DOHH2 (cell line): ENCODE measurements at regions not wholly inside any gene's neighbourhood (a gene's known extent, or its start where the extent isn't known, plus 50 kb on each side); places are given as distances from the start of the nearest gene placed in this dataset.

Experiments
- H3F3A ChIP-seq: fragments of 200-600 bp; sonication (generic), shearing (Covaris generic); 2 replicates; pipeline ENCODE4 v1.6.0; 2016; ENCODE audit warnings: antibody characterized with exemption, mild to moderate bottlenecking; ENCODE audit not compliant: control insufficient read depth, insufficient read depth
- H3K27ac ChIP-seq: fragments of 200-600 bp; sonication (generic); 2 replicates; pipeline ENCODE4 v1.5.1; 2014; ENCODE audit warnings: low read depth, mild to moderate bottlenecking, low read length, moderate library complexity
- H3K27me3 ChIP-seq: fragments of 200-600 bp; sonication (generic); 2 replicates; pipeline ENCODE4 v1.6.1; 2014; ENCODE audit warnings: mild to moderate bottlenecking, low read length, mixed read lengths; ENCODE audit not compliant: control insufficient read depth
- H3K36me3 ChIP-seq: fragments of 200-600 bp; sonication (generic); 2 replicates; pipeline ENCODE4 v1.6.1; 2014; ENCODE audit warnings: mild to moderate bottlenecking, low read length, moderate library complexity, mixed read lengths; ENCODE audit not compliant: control insufficient read depth
- H3K4me1 ChIP-seq: fragments of 200-600 bp; sonication (generic); 2 replicates; pipeline ENCODE4 v1.6.1; 2014; ENCODE audit warnings: mild to moderate bottlenecking, low read length, mixed read lengths; ENCODE audit not compliant: control insufficient read depth
- H3K4me2 ChIP-seq: fragments of 200-600 bp; sonication (generic); 2 replicates; pipeline ENCODE4 v1.6.0; 2014; ENCODE audit warnings: mild to moderate bottlenecking, low read length, moderate library complexity
- H3K4me3 ChIP-seq: fragments of 200-600 bp; sonication (generic); 2 replicates; pipeline ENCODE4 v1.5.1; 2014; ENCODE audit warnings: mild to moderate bottlenecking, low read length, mixed read lengths
- H3K79me2 ChIP-seq: fragments of 200-600 bp; sonication (generic); 2 replicates; pipeline ENCODE4 v1.6.1; 2014; ENCODE audit warnings: mild to moderate bottlenecking, low read length, mixed read lengths; ENCODE audit not compliant: control insufficient read depth
- H3K9me2 ChIP-seq: fragments of 200-600 bp; sonication (generic); replicated peaks from 2 replicates; pipeline ENCODE4 v1.6.1; 2014; ENCODE audit warnings: mild to moderate bottlenecking, low read length, mixed read lengths; ENCODE audit not compliant: control insufficient read depth
- H3K9me3 ChIP-seq: fragments of 200-600 bp; sonication (generic); 2 replicates; pipeline ENCODE4 v1.6.1; 2014; ENCODE audit warnings: antibody characterized with exemption, low read length, mixed read lengths; ENCODE audit not compliant: control insufficient read depth, insufficient read depth
- H4K20me1 ChIP-seq: fragments of 200-600 bp; sonication (generic); 2 replicates; pipeline ENCODE4 v1.6.0; 2014; ENCODE audit warnings: low read depth, mild to moderate bottlenecking, antibody characterized with exemption, low read length, moderate library complexity; ENCODE audit not compliant: control insufficient read depth, insufficient read depth
- EZH2phosphoT487 ChIP-seq: fragments of 200-600 bp; sonication (generic); IDR thresholded peaks from 2 replicates; pipeline ENCODE4 v1.6.1; 2017; ENCODE audit warnings: borderline replicate concordance, mild to moderate bottlenecking, antibody characterized with exemption, low read length, moderate library complexity, mixed read lengths
- TF ChIP-seq, protein P1 (sequence below): fragments of 200-600 bp; sonication (generic); IDR thresholded peaks from one replicate; pipeline ENCODE4 v1.5.1; 2014; ENCODE audit warnings: antibody characterized with exemption, mild to moderate bottlenecking, low read depth, low read length; ENCODE audit not compliant: poor library complexity, severe bottlenecking

DNA sequence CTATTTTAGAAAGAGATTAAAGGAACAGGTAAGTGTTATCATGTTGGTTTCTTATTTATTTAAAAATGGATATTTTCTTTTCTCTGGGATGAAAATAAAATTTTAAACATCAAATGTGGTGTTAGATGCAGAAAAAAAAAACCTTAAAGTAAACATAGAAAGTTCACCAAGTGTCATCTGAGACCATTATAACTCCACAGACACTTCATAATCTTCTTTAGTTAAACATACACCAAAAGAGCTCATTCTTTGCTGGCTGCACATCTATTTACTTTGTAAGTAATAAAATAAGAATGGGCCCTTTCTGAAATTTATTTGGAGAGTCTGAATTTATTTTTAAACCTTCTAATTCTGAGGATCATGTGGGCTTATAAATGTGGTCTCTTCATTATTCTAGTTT lies 460.7 kb upstream of the CTSO start:
- H4K20me1 ChIP-seq = no peaks in the 10 kb centered on the region
- H3K4me2 ChIP-seq = no peak overlapping the region
- no peaks in the 10 kb centered on the region for H3K27me3 ChIP-seq
- H3K27ac ChIP-seq = no peak overlapping the region
- no peaks in the 10 kb centered on the region for H3F3A ChIP-seq
- no peaks in the 10 kb centered on the region for H3K36me3 ChIP-seq
- TF ChIP-seq EZH2phosphoT487 = no peak
- TF ChIP-seq, protein P1, sequence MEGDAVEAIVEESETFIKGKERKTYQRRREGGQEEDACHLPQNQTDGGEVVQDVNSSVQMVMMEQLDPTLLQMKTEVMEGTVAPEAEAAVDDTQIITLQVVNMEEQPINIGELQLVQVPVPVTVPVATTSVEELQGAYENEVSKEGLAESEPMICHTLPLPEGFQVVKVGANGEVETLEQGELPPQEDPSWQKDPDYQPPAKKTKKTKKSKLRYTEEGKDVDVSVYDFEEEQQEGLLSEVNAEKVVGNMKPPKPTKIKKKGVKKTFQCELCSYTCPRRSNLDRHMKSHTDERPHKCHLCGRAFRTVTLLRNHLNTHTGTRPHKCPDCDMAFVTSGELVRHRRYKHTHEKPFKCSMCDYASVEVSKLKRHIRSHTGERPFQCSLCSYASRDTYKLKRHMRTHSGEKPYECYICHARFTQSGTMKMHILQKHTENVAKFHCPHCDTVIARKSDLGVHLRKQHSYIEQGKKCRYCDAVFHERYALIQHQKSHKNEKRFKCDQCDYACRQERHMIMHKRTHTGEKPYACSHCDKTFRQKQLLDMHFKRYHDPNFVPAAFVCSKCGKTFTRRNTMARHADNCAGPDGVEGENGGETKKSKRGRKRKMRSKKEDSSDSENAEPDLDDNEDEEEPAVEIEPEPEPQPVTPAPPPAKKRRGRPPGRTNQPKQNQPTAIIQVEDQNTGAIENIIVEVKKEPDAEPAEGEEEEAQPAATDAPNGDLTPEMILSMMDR = no peak
- H3K79me2 ChIP-seq = no peaks in the 10 kb centered on the region
- H3K4me1 ChIP-seq = no peaks in the 10 kb centered on the region
- H3K9me3 ChIP-seq = no peaks in the 10 kb centered on the region
- H3K9me2 ChIP-seq = no peaks in the 10 kb centered on the region
- H3K4me3 ChIP-seq = no peak overlapping the region

DNA sequence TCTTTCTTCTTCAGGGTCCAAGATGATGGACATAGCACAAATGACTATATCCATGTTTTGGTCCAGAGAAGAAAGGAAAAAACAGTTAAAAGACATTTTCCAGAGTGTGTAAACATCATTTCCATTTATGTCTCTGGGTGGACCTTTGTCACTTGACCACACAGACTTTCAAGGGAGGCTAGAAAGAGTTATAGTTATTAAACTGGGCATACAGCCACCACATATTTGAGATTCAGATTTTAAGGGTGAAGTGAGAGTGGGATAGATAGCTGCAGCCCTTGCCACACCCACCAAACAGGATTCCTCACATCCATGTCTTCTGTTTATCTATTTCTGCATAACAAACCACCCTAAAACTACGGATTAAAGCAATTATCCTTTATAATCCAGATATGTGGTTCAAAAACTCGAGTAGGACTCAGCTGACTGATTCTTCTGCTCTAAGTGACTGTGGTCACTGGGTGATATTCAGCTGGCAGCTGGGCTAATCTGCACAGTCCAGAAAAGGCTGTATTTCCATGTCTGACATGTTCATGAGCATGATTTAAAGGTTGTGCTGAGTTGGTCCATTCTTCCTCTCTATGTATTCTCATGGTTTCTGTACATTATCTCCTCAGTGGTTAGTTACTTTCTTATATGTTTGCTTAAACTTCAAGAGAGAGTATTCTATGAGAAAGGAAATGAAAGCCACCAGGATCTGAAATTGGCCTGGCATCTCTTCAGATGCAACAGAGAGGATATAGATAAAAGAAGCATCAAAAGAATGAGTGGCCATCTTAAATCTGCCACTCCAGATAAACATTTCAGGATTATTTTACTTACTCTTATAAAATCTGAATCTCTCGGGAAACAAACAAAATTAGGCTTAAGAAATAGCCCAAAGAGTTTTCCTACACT lies 459.8 kb upstream of the CTSO start:
- Histone ChIP-seq H3K27me3 (no peaks in the 10 kb centered on the region), H3K4me2 (no peak overlapping the region), H3K36me3 (no peaks in the 10 kb centered on the region), H3K4me3 (no peak overlapping the region), H3K27ac (no peak overlapping the region), H3K9me2 (no peaks in the 10 kb centered on the region), H3K4me1 (no peaks in the 10 kb centered on the region), H3K79me2 (no peaks in the 10 kb centered on the region), H3F3A (no peaks in the 10 kb centered on the region), H3K9me3 (no peaks in the 10 kb centered on the region), H4K20me1 (no peaks in the 10 kb centered on the region)
- TF ChIP-seq, protein P1 = no peak
- TF ChIP-seq EZH2phosphoT487 = no peak

DNA sequence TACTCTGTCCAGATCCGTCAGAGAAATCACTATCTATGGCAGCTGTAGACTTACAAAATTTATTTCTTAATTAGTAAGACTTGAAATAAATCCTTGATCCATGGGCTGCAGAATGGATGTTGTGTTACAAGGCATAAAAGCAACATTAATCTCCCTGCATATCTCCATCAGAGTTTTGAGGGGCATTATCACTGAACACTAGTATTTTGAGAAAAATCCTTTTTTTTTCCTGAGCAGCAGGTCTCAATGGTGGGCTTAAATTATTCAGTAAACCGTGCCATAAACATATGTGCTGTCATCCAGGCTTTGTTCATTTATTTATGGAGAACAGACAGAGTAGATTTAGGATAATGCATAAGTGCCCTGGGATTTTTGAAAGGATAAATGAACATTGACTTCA lies 457.9 kb upstream of the CTSO start:
- no peaks in the 10 kb centered on the region for H3K79me2 ChIP-seq
- TF ChIP-seq EZH2phosphoT487 = no peak
- TF ChIP-seq, protein P1 = no peak
- H3K4me2 ChIP-seq = no peak overlapping the region
- no peaks in the 10 kb centered on the region for H3K36me3 ChIP-seq
- no peaks in the 10 kb centered on the region for H3K4me1 ChIP-seq
- no peaks in the 10 kb centered on the region for H3F3A ChIP-seq
- no peak overlapping the region for H3K27ac ChIP-seq
- no peaks in the 10 kb centered on the region for H3K27me3 ChIP-seq
- no peaks in the 10 kb centered on the region for H3K9me3 ChIP-seq
- H4K20me1 ChIP-seq = no peaks in the 10 kb centered on the region
- no peak overlapping the region for H3K4me3 ChIP-seq
- no peaks in the 10 kb centered on the region for H3K9me2 ChIP-seq
